Left cardiac atrium (tissue), 4 donors: ENCODE measurements at regions not wholly inside any gene's neighbourhood (a gene's known extent, or its start where the extent isn't known, plus 50 kb on each side); places are given as distances from the start of the nearest gene placed in this dataset.
A peak's percentile ranks its signal among the peaks of the same experiment; 100 is the strongest.

Experiments used
- ATAC-seq, 2 donors: fragments of 200-7000 bp; cut with Tn5 transposase; one replicate each; pipeline ENCODE4 v1.9.1; 2020; ENCODE audit warnings: mild to moderate bottlenecking in 2 of 2, moderate library complexity in 2 of 2
- DNase-seq: peaks from one replicate; pipeline ENCODE4 v3.0.0-alpha.2; 2020
- intact Hi-C, 2 donors: fragments of 100-400 bp; cut with DNase I; formaldehyde crosslinking; loops; one replicate each; pipeline versions ENCODE4 v1.14.1 to v1.15.1; 2022 to 2023
- donor health status: DM: no; HTN: yes; CAD: no.
- donor health status: DM: no; HTN: yes; CAD: no; lungs with severe emphysema.
- donor health status: DM: yes; HTN: yes; CAD: no.
- donor health status: Dilated cardiomyopathy.

GRCh38 chr14:25120261-25120660 is 70.3 kb upstream of the STXBP6 start:
- DNase-seq (peak; percentile 38), ATAC-seq (peak in 1 of 2 donors; percentile 34)
- intact Hi-C loops = no loop called here

GRCh38 chr14:25118671-25119070 is 68.7 kb upstream of the STXBP6 start:
- intact Hi-C loops = loop anchor here in 1 of 2 donors (10.0 kb wide), 1 partner anchor 304 kb away; no protein-coding TSS in a partner anchor
- no peak for DNase-seq
- peak; percentile 19 to 42 for ATAC-seq

- intact Hi-C loops = loop anchor here in 1 of 2 donors (10.0 kb wide), 1 partner anchor 303 kb away; no protein-coding TSS in a partner anchor
Measured at GRCh38 chr14:25117342-25117741, 67.4 kb upstream of the STXBP6 start.

GRCh38 chr14:25116607-25117006 is 66.7 kb upstream of the STXBP6 start:
- no peak for DNase-seq
- ATAC-seq = no peak
- intact Hi-C loops = loop anchor here in 1 of 2 donors (10.0 kb wide), 1 partner anchor 302 kb away; no protein-coding TSS in a partner anchor

More at GRCh38 chr14:25117342-25117741, 67.4 kb upstream of the STXBP6 start:
- DNase-seq = no peak
- ATAC-seq = no peak

- ATAC-seq (no peak), DNase-seq (no peak)
- intact Hi-C loops = loop anchor here in 1 of 2 donors (10.0 kb wide), 1 partner anchor 299 kb away; no protein-coding TSS in a partner anchor
Measured at GRCh38 chr14:25113394-25113793, 63.4 kb upstream of the STXBP6 start.

GRCh38 chr14:25111061-25111601 is 61.2 kb upstream of the STXBP6 start:
- ATAC-seq = peak; percentile 95 to 100
- intact Hi-C loops = loop anchor here in 1 of 2 donors (10.0 kb wide), 1 partner anchor 296 kb away; no protein-coding TSS in a partner anchor
- peak; percentile 25 for DNase-seq

- ATAC-seq = no peak
- no peak for DNase-seq
- intact Hi-C loops = loop anchor here in 1 of 2 donors (10.0 kb wide), 1 partner anchor 295 kb away; no protein-coding TSS in a partner anchor
Measured at GRCh38 chr14:25110106-25110505, 60.2 kb upstream of the STXBP6 start.

GRCh38 chr14:25108959-25109358 is 59.0 kb upstream of the STXBP6 start:
- peak in 1 of 2 donors; percentile 21 for ATAC-seq
- DNase-seq = peak; percentile 26
- intact Hi-C loops = no loop called here

GRCh38 chr14:25108291-25108690 is 58.3 kb upstream of the STXBP6 start:
- DNase-seq = no peak
- intact Hi-C loops = no loop called here
- no peak for ATAC-seq

- no peak for DNase-seq
- intact Hi-C loops = no loop called here
- no peak for ATAC-seq
Measured at GRCh38 chr14:25103820-25104219, 53.9 kb upstream of the STXBP6 start.

- intact Hi-C loops = no loop called here
- no peak for ATAC-seq
- no peak for DNase-seq
Measured at GRCh38 chr14:25103271-25103670, 53.3 kb upstream of the STXBP6 start.

- ATAC-seq (no peak), DNase-seq (no peak)
- intact Hi-C loops = no loop called here
Measured at GRCh38 chr14:25102788-25103187, 52.8 kb upstream of the STXBP6 start.

GRCh38 chr14:25101276-25101675 is 51.3 kb upstream of the STXBP6 start:
- DNase-seq (no peak), ATAC-seq (no peak)
- intact Hi-C loops = no loop called here
